Iris pigment epithelial cell (primary cell): ENCODE measurements at regions not wholly inside any gene's neighbourhood (a gene's known extent, or its start where the extent isn't known, plus 50 kb on each side); places are given as distances from the start of the nearest gene placed in this dataset.
"Not testable (repeated sequence)": the region's sequence is repeated elsewhere in the genome, so short reads cannot be mapped to it uniquely, and the experiment has no call there.

Experiments used
- DNase-seq: peaks from one replicate; pipeline ENCODE4 v3.0.0-alpha.2; 2011; ENCODE audit warnings: low read depth

DNA sequence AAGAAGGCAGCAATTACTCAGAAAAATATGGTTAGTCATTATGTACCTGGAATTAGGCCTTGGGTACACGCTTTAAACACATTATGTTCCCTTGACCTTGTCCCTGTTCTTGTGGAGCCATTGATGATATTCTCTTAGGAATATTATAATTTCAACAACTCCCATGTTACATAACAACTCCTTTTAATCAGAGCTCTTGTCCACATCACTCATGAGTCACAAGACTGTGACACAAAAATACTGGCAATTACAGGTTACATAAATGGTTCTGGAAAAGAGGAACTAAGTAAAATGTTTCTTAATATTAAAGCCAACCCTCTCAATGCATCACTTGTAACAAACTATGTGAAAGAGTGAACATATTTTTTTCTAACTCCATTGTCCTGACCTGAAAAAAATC lies 143.8 kb upstream of the PCLO start:
- no peak for DNase-seq

- DNase-seq: no peak
These were observed 142.3 kb upstream of the PCLO start for GRCh38 chr7:83305027-83305426.

GRCh38 chr7:83301416-83301815 lies 138.7 kb upstream of the PCLO start:
- peak; percentile 89 for DNase-seq

DNA sequence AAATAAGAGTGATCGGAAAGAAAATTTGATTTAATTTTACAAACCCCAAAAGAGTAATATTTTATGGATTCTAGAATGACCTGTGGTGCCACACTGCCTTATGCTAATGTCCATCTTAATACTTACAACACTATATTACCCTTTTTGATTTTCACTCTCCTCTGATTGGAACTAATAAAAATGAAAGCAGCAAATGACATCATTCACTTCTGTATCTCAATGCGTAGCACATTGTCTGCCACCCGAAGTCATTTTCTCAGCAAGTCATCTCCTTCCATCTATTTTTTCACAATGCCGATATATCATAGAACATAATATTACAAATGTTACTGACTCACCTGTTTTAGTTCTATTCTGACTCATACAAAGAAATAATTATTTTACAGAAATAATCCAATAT lies 127.5 kb upstream of the PCLO start:
- DNase-seq: no peak

GRCh38 chr7:83289419-83289993 lies 126.8 kb upstream of the PCLO start:
- no peak for DNase-seq

DNA sequence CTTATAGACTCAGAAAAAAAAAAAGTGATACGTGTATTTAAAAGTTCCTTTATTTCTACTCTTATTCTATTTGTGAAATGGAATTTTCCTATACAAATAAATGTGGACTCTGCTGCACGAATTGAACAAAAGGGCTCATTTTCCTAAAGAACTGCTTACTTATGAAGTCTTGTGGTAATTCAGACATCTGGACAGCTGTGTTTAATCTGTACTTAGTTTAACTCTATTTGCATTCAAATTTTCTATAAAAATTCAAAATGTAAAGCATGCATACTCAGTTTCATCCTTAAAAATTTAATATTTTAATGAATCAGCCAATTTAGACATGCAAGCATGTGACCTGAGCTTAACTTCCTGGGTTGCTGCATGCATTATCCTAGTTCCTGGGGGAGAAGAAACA lies 118.0 kb upstream of the PCLO start:
- DNase-seq: no peak

DNA sequence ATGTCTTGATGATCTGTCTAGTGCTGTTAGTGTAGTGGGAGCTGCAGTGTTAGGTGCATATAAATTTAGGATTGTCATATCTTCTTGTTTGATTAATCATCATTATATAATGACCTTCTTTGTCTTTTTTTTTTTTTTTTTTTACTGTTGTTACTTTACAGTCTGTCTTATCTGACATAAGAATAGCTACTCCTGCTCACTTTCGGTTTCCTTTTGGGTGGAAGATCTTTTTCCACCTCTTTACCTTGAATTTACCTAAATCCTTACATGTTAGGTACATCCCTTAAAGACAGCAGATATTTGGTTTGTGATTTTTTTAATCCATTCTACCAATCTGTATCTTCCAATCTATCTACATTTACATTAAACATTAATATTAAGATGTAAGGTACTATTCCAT lies 113.6 kb upstream of the PCLO start:
- DNase-seq: no peak

- no peak for DNase-seq
These were observed 111.0 kb upstream of the PCLO start for GRCh38 chr7:83273699-83274098.

GRCh38 chr7:83271212-83272099 lies 108.8 kb upstream of the PCLO start:
- peak; percentile 67 for DNase-seq

DNA sequence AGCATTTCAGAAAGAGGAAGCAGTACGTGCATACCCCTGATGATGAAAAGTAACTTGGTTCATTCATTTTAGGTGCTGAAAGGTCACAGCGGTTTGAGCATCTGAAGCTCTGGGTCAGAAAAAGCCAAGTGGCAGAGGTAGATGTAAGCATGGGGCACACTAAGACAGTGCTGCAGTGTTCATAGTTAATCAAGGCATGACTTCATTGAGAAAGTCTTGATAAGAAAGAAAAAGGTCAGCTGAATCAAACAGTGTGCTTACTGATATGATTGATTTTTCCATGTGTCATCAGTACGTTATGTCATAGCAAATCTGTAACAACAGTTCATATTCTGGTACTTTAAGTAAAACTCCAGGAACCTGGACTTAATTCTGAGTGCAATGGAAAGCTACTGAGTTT lies 107.7 kb upstream of the PCLO start:
- DNase-seq: no peak

- peak; percentile 68 for DNase-seq
These were observed 104.5 kb upstream of the PCLO start for GRCh38 chr7:83267141-83267631.

DNA sequence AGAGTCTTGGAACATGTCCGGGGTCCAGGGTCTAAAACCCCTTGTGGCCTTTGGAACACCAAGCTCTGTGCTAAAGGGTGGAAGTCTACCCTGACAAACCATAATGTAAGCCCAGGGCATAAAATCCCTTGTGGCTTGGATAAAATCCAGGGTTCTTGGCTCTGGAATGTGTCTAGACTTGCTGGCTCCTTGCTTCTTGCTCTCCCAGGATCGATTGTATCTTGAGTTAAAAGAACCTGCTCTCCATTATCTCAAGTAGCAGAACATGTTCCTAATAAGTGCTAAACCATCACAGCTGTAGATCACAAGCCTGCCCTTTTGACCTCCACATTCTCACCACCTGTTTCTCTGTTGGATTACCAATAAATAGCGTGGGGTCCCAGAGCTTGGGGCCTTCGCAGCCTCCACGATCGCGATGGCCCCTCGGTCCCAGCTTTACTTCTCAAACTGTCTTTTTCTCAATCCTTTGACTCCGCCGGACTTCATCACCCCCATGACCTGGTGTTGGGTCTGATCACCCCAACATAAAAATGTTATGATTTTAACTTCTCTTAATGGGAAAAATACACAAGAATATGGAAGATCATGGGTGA lies 100.9 kb upstream of the PCLO start:
- peak; percentile 62 for DNase-seq

GRCh38 chr7:83259064-83259463 lies 96.4 kb upstream of the PCLO start:
- DNase-seq: no peak

GRCh38 chr7:83248000-83248399 lies 85.3 kb upstream of the PCLO start:
- DNase-seq: no peak

- not testable (repeated sequence) for DNase-seq
These were observed 56.5 kb upstream of the PCLO start for GRCh38 chr7:83219231-83219630.

DNA sequence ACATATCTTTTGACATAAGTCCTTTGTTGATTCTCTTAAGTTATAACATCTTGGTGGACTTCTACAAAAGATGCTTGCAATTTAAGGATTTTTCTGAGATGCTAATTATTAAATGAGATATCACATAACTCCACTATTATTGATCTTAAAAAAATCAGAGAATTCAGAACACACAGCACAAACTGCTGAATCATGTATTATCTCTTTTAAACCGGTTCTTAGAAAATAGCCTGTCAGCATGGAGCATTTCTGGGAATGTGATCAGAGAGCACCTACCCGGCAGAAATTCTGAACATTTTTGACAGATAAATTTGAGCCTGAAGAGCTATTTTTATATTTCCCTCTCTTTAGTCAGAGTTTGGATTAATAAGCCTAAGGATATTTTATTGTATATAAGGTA lies 50.2 kb upstream of the PCLO start:
- no peak for DNase-seq
